GM13977 (cell line): ENCODE measurements at regions not wholly inside any gene's neighbourhood (a gene's known extent, or its start where the extent isn't known, plus 50 kb on each side); places are given as distances from the start of the nearest gene placed in this dataset.

Source experiments
- DNase-seq: peaks from one replicate; pipeline ENCODE4 v3.0.0; 2012; ENCODE audit warnings: low spot score
- CTCF ChIP-seq: IDR thresholded peaks from 2 replicates; pipeline ENCODE4 v1.5.1; 2012; ENCODE audit warnings: mild to moderate bottlenecking, control low read depth; ENCODE audit not compliant: insufficient read depth; ENCODE audit errors: extremely low read depth, missing control alignments
- in situ Hi-C: fragments of 300-500 bp; cut with MboI; formaldehyde crosslinking; loops from one replicate; pipeline ENCODE4 v1.12.0; 2022; ENCODE audit warnings: low sequenced_read_pairs, low pct_unique_long_range_greater_than_20kb, mixed read lengths, inconsistent platforms; ENCODE audit not compliant: unreplicated experiment

DNA sequence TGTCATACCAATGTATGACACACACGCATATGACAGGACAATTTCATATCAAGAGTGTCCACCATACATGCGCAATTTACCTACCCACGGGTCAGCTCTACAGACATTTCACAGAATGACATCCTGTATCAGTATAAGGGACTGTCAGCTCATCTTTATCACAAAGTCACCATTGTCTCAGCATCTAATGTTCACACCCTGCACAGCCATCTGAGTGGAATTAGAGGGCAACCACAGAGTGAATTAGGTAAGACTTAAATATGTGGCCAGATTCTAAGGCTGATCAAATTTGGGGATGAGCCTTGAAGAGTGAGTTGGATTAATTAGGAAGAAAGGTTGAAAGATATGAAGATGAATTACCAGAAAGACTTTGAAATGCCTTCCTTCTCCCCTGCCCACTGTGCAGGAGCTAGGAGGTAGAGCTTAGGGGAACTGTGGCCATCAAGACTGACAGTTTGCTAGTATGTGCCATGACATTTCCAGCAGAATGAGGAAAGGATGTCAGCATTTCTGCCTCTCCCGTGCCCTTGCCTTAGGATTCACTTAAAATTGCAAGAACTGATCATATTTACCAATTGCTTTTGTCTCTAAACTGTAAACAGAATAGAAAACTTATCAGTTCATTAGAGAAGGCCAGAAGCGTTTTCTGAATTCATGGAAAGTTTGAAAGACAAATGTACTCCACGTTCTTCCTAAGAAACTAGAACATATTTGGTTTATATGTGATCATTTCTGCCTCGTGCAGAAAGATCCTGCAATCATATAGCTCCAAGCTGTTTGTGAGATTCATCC is 121.1 kb downstream of the DDX1 start:
- no peak for DNase-seq
- no peak for TF ChIP-seq CTCF
- in situ Hi-C loops: no loop called here

DNA sequence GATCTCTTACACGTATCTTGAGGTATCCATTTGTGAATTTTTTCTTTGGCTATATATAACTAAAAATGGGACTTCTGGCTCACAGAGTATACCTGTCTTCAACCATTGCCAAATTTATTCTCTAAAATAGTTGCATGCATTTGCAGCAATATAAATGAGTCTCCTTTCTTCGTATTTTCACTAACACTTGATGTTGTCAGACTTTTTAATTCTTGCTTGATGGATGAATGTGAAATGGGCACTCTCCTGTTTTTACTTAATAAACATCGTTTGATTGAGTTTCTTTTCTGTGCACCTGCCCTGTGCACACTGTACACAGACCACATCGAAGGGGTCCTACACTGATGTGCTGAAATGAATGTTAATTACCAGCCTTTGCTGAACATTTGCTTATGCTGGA is 121.8 kb downstream of the DDX1 start:
- DNase-seq: no peak
- in situ Hi-C loops: no loop called here
- no peak for TF ChIP-seq CTCF

GRCh38 chr2:15714002-15714401 is 122.3 kb downstream of the DDX1 start:
- in situ Hi-C loops: no loop called here
- no peak for TF ChIP-seq CTCF

DNA sequence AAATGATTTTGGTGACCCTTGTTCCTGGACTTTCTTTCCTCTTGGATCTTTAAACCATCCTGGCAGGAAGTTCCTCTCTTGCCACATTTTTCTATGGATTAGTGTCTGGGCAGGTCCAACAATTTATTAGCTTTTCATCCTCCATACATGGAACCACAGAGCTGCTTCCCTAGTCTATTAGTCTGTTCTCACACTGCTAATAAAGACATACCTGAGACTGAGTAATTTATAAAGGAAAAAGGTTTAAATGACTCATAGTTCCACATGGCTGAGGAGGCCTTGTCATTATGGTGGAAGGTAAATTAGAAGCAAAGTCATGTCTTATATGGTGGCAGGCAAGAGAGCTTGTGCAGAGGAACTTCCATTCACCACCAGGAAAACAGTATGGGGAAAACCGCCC is 122.9 kb downstream of the DDX1 start:
- DNase-seq: no peak
- TF ChIP-seq CTCF: no peak
- in situ Hi-C loops: no loop called here

More at GRCh38 chr2:15714002-15714401, 122.3 kb downstream of the DDX1 start:
- no peak for DNase-seq

DNA sequence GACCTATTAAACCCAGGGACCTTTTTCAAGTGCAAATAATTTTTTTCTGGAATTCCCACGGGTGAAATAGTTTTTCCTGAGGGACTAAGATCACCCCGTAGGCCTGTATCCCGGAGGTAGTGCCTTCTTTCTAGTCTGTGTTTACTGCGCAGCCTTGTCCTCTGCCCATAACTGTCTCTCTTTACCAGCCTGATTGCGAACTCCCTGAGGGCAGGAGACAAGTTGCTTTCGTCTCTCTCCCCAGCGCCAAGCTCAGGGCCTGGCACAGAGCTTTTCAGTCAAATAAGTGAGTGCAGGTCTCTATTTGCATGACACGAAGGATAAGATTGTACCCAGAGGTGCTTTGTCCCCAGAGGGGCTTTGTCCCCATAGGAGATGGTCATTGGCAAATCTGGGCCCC is 123.9 kb downstream of the DDX1 start:
- TF ChIP-seq CTCF: no peak
- in situ Hi-C loops: no loop called here
- DNase-seq: no peak

- no peak for DNase-seq
- in situ Hi-C loops: no loop called here
- TF ChIP-seq CTCF: no peak
Observed at GRCh38 chr2:15718103-15718943, 126.7 kb downstream of the DDX1 start.
